Epithelial cell of proximal tubule (primary cell): ENCODE measurements at regions not wholly inside any gene's neighbourhood (a gene's known extent, or its start where the extent isn't known, plus 50 kb on each side); places are given as distances from the start of the nearest gene placed in this dataset.
"Not testable (repeated sequence)": the region's sequence is repeated elsewhere in the genome, so short reads cannot be mapped to it uniquely, and the experiment has no call there.

Experiments
- DNase-seq: peaks from one replicate; pipeline ENCODE4 v3.0.0-alpha.2; 2011; ENCODE audit warnings: low read depth
- H3K4me3 ChIP-seq: 2 replicates; pipeline ENCODE4 v1.5.1; 2011; ENCODE audit warnings: low read depth, mild to moderate bottlenecking, low read length
- CTCF ChIP-seq: conservative IDR thresholded peaks from 2 replicates; pipeline ENCODE4 v1.5.1; 2012; ENCODE audit warnings: low read depth, mild to moderate bottlenecking, low read length

- TF ChIP-seq CTCF, result no peak
- no peak for DNase-seq
- H3K4me3 ChIP-seq, result no peak overlapping the region
These were observed 74.8 kb upstream of the NEDD9 start for GRCh38 chr6:11307226-11307625.

GRCh38 chr6:11304946-11305345 is 72.5 kb upstream of the NEDD9 start:
- DNase-seq, result no peak
- TF ChIP-seq CTCF, result no peak
- H3K4me3 ChIP-seq, result no peak overlapping the region

- H3K4me3 ChIP-seq, DNase-seq: not testable (repeated sequence)
These were observed 67.5 kb upstream of the NEDD9 start for GRCh38 chr6:11299876-11300428.

- not testable (repeated sequence) for DNase-seq, H3K4me3 ChIP-seq
These were observed 66.9 kb upstream of the NEDD9 start for GRCh38 chr6:11299421-11299784.

- no peak for DNase-seq
- H3K4me3 ChIP-seq, result no peak overlapping the region
- TF ChIP-seq CTCF, result no peak
These were observed 66.4 kb upstream of the NEDD9 start for GRCh38 chr6:11298651-11299420.

- H3K4me3 ChIP-seq, result no peak overlapping the region
- no peak for DNase-seq
- no peak for TF ChIP-seq CTCF
These were observed 64.9 kb upstream of the NEDD9 start for GRCh38 chr6:11297376-11297729.

GRCh38 chr6:11296449-11297375 is 64.2 kb upstream of the NEDD9 start:
- no peak overlapping the region for H3K4me3 ChIP-seq
- DNase-seq, result no peak
- TF ChIP-seq CTCF, result no peak
